H1 (cell line): ENCODE measurements at regions not wholly inside any gene's neighbourhood (a gene's known extent, or its start where the extent isn't known, plus 50 kb on each side); places are given as distances from the start of the nearest gene placed in this dataset.

Source experiments
- CTCF ChIA-PET: fragments of 300-600 bp; sonication (Branson Sonifier 250); formaldehyde crosslinking; loops from one replicate; lab custom pipeline; 2021; ENCODE audit not compliant: partially characterized antibody; lab: Charles Lee
- POLR2A ChIA-PET: fragments of 300-600 bp; sonication (Branson Sonifier 250); formaldehyde crosslinking; loops from one replicate; lab custom pipeline; 2021; ENCODE audit warnings: inconsistent platforms; ENCODE audit not compliant: partially characterized antibody; lab: Charles Lee
- DNase-seq, 2 experiments: peaks; one replicate each; pipeline versions ENCODE4 v3.0.0 to v3.0.0-alpha.2; 2010 to 2022; ENCODE audit warnings: low spot score in 2 of 2, low read depth in 1 of 2, mixed read lengths in 1 of 2
- FAIRE-seq: peaks from 2 replicates; lab custom pipeline; 2011; peaks lifted over from hg19 to GRCh38; lab: Jason Lieb, UNC
- H2AFZ ChIP-seq: 2 replicates; pipeline ENCODE4 v1.8.1; 2012; ENCODE audit warnings: low read length, inconsistent platforms
- H2AK5ac ChIP-seq: 2 replicates; pipeline ENCODE4 v1.6.1; 2013; ENCODE audit warnings: low read depth, low read length
- H2BK120ac ChIP-seq: replicated peaks from 2 replicates; pipeline ENCODE3; 2013; ENCODE audit warnings: low read depth, low read length, inconsistent platforms
- H2BK12ac ChIP-seq: 2 replicates; pipeline ENCODE4 v1.6.1; 2013; ENCODE audit warnings: low read depth, low read length
- H2BK15ac ChIP-seq: 2 replicates; pipeline ENCODE4 v1.6.1; 2013; ENCODE audit warnings: low read length
- H2BK20ac ChIP-seq: 2 replicates; pipeline ENCODE4 v1.6.1; 2013; ENCODE audit warnings: low read length
- H2BK5ac ChIP-seq: 2 replicates; pipeline ENCODE4 v1.6.1; 2013; ENCODE audit warnings: low read depth, low read length
- H3K14ac ChIP-seq: 2 replicates; pipeline ENCODE4 v1.6.1; 2013; ENCODE audit warnings: inconsistent platforms; ENCODE audit not compliant: insufficient read length
- H3K18ac ChIP-seq: 2 replicates; pipeline ENCODE4 v1.6.1; 2013; ENCODE audit warnings: low read length; ENCODE audit errors: extremely low read depth
- H3K23ac ChIP-seq: 2 replicates; pipeline ENCODE4 v1.6.1; 2013; ENCODE audit warnings: inconsistent platforms; ENCODE audit not compliant: insufficient read length
- H3K23me2 ChIP-seq: 2 replicates; pipeline ENCODE4 v1.6.1; 2013; ENCODE audit warnings: low read depth, low read length
- H3K27ac ChIP-seq: 2 replicates; pipeline ENCODE4 v1.6.1; 2011; ENCODE audit warnings: low read depth, low read length, inconsistent platforms
- H3K27me3 ChIP-seq, 4 experiments: replicated peaks in 1 of 4; 1 replicate in 1 of 4; 2 replicates in 3 of 4; pipeline versions ENCODE4 v1.6.1 to v1.8.1; 2011 to 2013; ENCODE audit warnings: low read length in 3 of 4, mild to moderate bottlenecking in 3 of 4, inconsistent platforms in 2 of 4, mixed read lengths in 2 of 4, moderate library complexity in 1 of 4; ENCODE audit not compliant: control insufficient read depth in 3 of 4, insufficient read depth in 3 of 4; ENCODE audit errors: extremely low read depth in 1 of 4
- H3K36me3 ChIP-seq, 4 experiments: 2 replicates each; pipeline versions ENCODE4 v1.6.1 to v1.8.1; 2011 to 2013; ENCODE audit warnings: mild to moderate bottlenecking in 4 of 4, low read length in 3 of 4, moderate library complexity in 2 of 4, control low read depth in 1 of 4, inconsistent platforms in 1 of 4; ENCODE audit not compliant: insufficient read depth in 4 of 4, control insufficient read depth in 2 of 4
- H3K4ac ChIP-seq: replicated peaks from 2 replicates; pipeline ENCODE3; 2013; ENCODE audit warnings: low read length, low read depth, mixed read lengths, inconsistent platforms; ENCODE audit not compliant: insufficient read length
- H3K4me1 ChIP-seq, 4 experiments: replicated peaks in 1 of 4; 1 replicate in 1 of 4; 2 replicates in 3 of 4; pipeline versions ENCODE4 v1.6.1 to v1.8.1; 2011 to 2013; ENCODE audit warnings: low read length in 3 of 4, inconsistent platforms in 2 of 4, mixed read lengths in 1 of 4; ENCODE audit not compliant: insufficient read depth in 4 of 4, control insufficient read depth in 3 of 4
- H3K4me2 ChIP-seq, 2 experiments: 2 replicates each; pipeline versions ENCODE4 v1.6.1 to v1.8.1; 2011 to 2013; ENCODE audit warnings: low read depth in 2 of 2, low read length in 2 of 2, control low read depth in 1 of 2, inconsistent platforms in 1 of 2, mild to moderate bottlenecking in 1 of 2; ENCODE audit not compliant: insufficient read depth in 1 of 2
- H3K4me3 ChIP-seq, 4 experiments: fragments of 200-600, 300-600 bp in 1 of 4; sonication (generic), shearing (Covaris generic), sonication (Bioruptor Twin) in 1 of 4; 2 replicates each; pipeline versions ENCODE4 v1.5.1 to v1.8.1; 2011 to 2016; ENCODE audit warnings: low read length in 4 of 4, low read depth in 3 of 4, control low read depth in 2 of 4, inconsistent platforms in 2 of 4, mild to moderate bottlenecking in 2 of 4, mixed read lengths in 1 of 4, moderate library complexity in 1 of 4; ENCODE audit not compliant: insufficient read depth in 2 of 4; ENCODE audit errors: extremely low read depth in 1 of 4
- H3K56ac ChIP-seq: replicated peaks from 2 replicates; pipeline ENCODE3; 2013; ENCODE audit warnings: low read depth, mild to moderate bottlenecking, mixed read lengths, low read length, inconsistent platforms; ENCODE audit not compliant: insufficient read length
- H3K79me1 ChIP-seq: 2 replicates; pipeline ENCODE4 v1.6.1; 2013; ENCODE audit warnings: low read depth, low read length, control low read depth
- H3K79me2 ChIP-seq, 2 experiments: 2 replicates each; pipeline versions ENCODE4 v1.6.1 to v1.8.1; 2012 to 2013; ENCODE audit warnings: low read length in 2 of 2, mild to moderate bottlenecking in 2 of 2, inconsistent platforms in 1 of 2; ENCODE audit not compliant: insufficient read depth in 2 of 2, control insufficient read depth in 1 of 2
- H3K9ac ChIP-seq, 4 experiments: replicated peaks in 1 of 4; 1 replicate in 1 of 4; 2 replicates in 3 of 4; pipeline versions ENCODE4 v1.6.1 to v1.8.1; 2011 to 2013; ENCODE audit warnings: low read depth in 3 of 4, low read length in 3 of 4, control low read depth in 2 of 4, mild to moderate bottlenecking in 2 of 4, moderate library complexity in 2 of 4, inconsistent platforms in 1 of 4; ENCODE audit errors: extremely low read depth in 1 of 4
- H3K9me3 ChIP-seq, 2 experiments: 2 replicates each; pipeline versions ENCODE4 v1.6.1 to v1.8.1; 2012 to 2013; ENCODE audit warnings: mild to moderate bottlenecking in 2 of 2, moderate library complexity in 2 of 2, control low read depth in 1 of 2, inconsistent platforms in 1 of 2, low read depth in 1 of 2, low read length in 1 of 2, mixed read lengths in 1 of 2; ENCODE audit not compliant: insufficient read depth in 2 of 2
- H4K20me1 ChIP-seq, 2 experiments: replicated peaks in 1 of 2; 2 replicates each; pipeline versions ENCODE3 to v1.8.1; 2011 to 2013; ENCODE audit warnings: inconsistent platforms in 2 of 2, low read length in 2 of 2, mild to moderate bottlenecking in 1 of 2; ENCODE audit not compliant: insufficient read depth in 2 of 2, control insufficient read depth in 1 of 2
- H4K5ac ChIP-seq: 2 replicates; pipeline ENCODE4 v1.6.1; 2013; ENCODE audit warnings: low read length, low read depth, mixed read lengths, inconsistent platforms; ENCODE audit not compliant: insufficient read length
- H4K8ac ChIP-seq: 2 replicates; pipeline ENCODE4 v1.8.0; 2013; ENCODE audit warnings: mild to moderate bottlenecking, moderate library complexity, low read length, inconsistent platforms; ENCODE audit not compliant: insufficient read depth; ENCODE audit errors: extremely low read depth
- H4K91ac ChIP-seq: replicated peaks from 2 replicates; pipeline ENCODE3; 2013; ENCODE audit warnings: low read length, mixed read lengths, inconsistent platforms; ENCODE audit not compliant: insufficient read length
- BRCA1 ChIP-seq: IDR thresholded peaks from 2 replicates; pipeline ENCODE4 v1.6.1; 2012; ENCODE audit warnings: low read depth, low read length, improper control_type of control experiment
- CEBPB ChIP-seq: IDR thresholded peaks from 2 replicates; pipeline ENCODE4 v1.6.1; 2012; ENCODE audit warnings: low read depth, low read length
- CREB1 ChIP-seq: IDR thresholded peaks from 2 replicates; pipeline ENCODE4 v1.6.1; 2012; ENCODE audit warnings: inconsistent platforms
- EP300 ChIP-seq, 2 experiments: IDR thresholded peaks; 1 replicate in 1 of 2; 2 replicates in 1 of 2; pipeline ENCODE4 v1.6.1; 2011 to 2012; ENCODE audit warnings: low read depth in 2 of 2, low read length in 2 of 2, mild to moderate bottlenecking in 2 of 2, borderline replicate concordance in 1 of 2, inconsistent platforms in 1 of 2, moderate library complexity in 1 of 2
- FOSL1 ChIP-seq: IDR thresholded peaks from 2 replicates; pipeline ENCODE4 v1.6.1; 2011; ENCODE audit warnings: mild to moderate bottlenecking, low read depth, low read length, moderate library complexity; ENCODE audit not compliant: insufficient read depth
- GABPA ChIP-seq: IDR thresholded peaks from 2 replicates; pipeline ENCODE4 v1.6.1; 2011; ENCODE audit warnings: mild to moderate bottlenecking, low read length, moderate library complexity, borderline replicate concordance; ENCODE audit not compliant: insufficient read depth
- HDAC6 ChIP-seq: IDR thresholded peaks from one replicate; pipeline ENCODE4 v1.7.1; 2012; ENCODE audit warnings: low read depth, mild to moderate bottlenecking, inconsistent platforms, low read length, moderate library complexity
- KDM1A ChIP-seq: fragments of 200-600, 300-600 bp; sonication (generic); IDR thresholded peaks from 2 replicates; pipeline ENCODE4 v1.7.1; 2016; ENCODE audit warnings: mild to moderate bottlenecking, low read length, borderline replicate concordance
- KDM4A ChIP-seq: IDR thresholded peaks from one replicate; pipeline ENCODE4 v1.7.1; 2012; ENCODE audit warnings: low read depth, mild to moderate bottlenecking, moderate library complexity, low read length, inconsistent platforms; ENCODE audit not compliant: severe bottlenecking
- TBP ChIP-seq: IDR thresholded peaks from 2 replicates; pipeline ENCODE4 v1.6.1; 2011; ENCODE audit warnings: low read depth, low read length, improper control_type of control experiment
- TCF12 ChIP-seq: IDR thresholded peaks from 2 replicates; pipeline ENCODE4 v1.6.1; 2011; ENCODE audit warnings: low read depth, mild to moderate bottlenecking, low read length
- YY1 ChIP-seq: IDR thresholded peaks from 2 replicates; pipeline ENCODE4 v1.6.1; 2011; ENCODE audit warnings: low read depth, mild to moderate bottlenecking, low read length
- ZNF274 ChIP-seq: IDR thresholded peaks from 2 replicates; pipeline ENCODE4 v1.7.0; 2012; ENCODE audit warnings: low read length, borderline replicate concordance; ENCODE audit errors: extremely low read depth
- WGBS, 2 experiments: shearing (Covaris generic) in 1 of 2; methylation state at CpG; one replicate each; pipeline versions ENCODE4 v1.1.6 to v1.1.7; 2013 to 2015; ENCODE audit warnings: low lambda C conversion rate in 2 of 2, mixed read lengths in 2 of 2, inconsistent platforms in 1 of 2, low coverage in 1 of 2, missing lambda C conversion rate in 1 of 2; ENCODE audit not compliant: insufficient replicate concordance in 2 of 2, insufficient coverage in 1 of 2, insufficient read length in 1 of 2; ENCODE audit errors: extremely low coverage in 1 of 2, missing lambda C conversion rate in 1 of 2; 5-methylcytosine and 5-hydroxymethylcytosine counted together
- TF ChIP-seq, protein P1 (sequence below): IDR thresholded peaks from 2 replicates; pipeline ENCODE4 v1.6.1; 2011; ENCODE audit warnings: low read length, improper control_type of control experiment

- ChIA-PET CTCF (no interaction called here), POLR2A (no interaction called here)
- 81% methylated on average over 2 of the region's 2 CpGs; no CpG with 5 or more reads in 1 of the 2 experiments for WGBS, 2 experiments
- Histone ChIP-seq H3K4me2 (no peak overlapping the region), H3K79me1 (no peaks in the 10 kb centered on the region), H3K18ac (no peak overlapping the region), H3K27me3 (no peaks in the 10 kb centered on the region), H2BK5ac (no peak overlapping the region), H3K79me2 (no peaks in the 10 kb centered on the region), H4K8ac (no peak overlapping the region), H3K23me2 (no peaks in the 10 kb centered on the region), H3K9ac (no peak overlapping the region), H3K4ac (no peak overlapping the region), H4K20me1 (no peaks in the 10 kb centered on the region), H4K91ac (no peak overlapping the region), H3K23ac (no peak overlapping the region), H3K36me3 (no peaks in the 10 kb centered on the region), H2AFZ (no peak overlapping the region), H3K4me3 (no peak overlapping the region), H2AK5ac (no peak overlapping the region), H3K56ac (no peak overlapping the region), H3K4me1 (no peaks in the 10 kb centered on the region), H3K27ac (no peak overlapping the region), H2BK15ac (no peak overlapping the region), H3K9me3 (peaks cover 72 to 75% of the 10 kb centered on the region in 2 experiments), H2BK12ac (no peak overlapping the region), H3K14ac (no peak overlapping the region), H2BK20ac (no peak overlapping the region), H4K5ac (no peak overlapping the region), H2BK120ac (no peak overlapping the region)
- FAIRE-seq = no peak
- DNase-seq = no peak
- TF ChIP-seq EP300 (IDR thresholded peaks at IDR 0.05; ENCODE audit: borderline replicate concordance in 1 of 2, low read depth in 2 of 2, low read length in 2 of 2) = no peak
- TF ChIP-seq CREB1 = no peak
- TF ChIP-seq GABPA = no peak
- TF ChIP-seq ZNF274 = no peak
- TF ChIP-seq, protein P1, sequence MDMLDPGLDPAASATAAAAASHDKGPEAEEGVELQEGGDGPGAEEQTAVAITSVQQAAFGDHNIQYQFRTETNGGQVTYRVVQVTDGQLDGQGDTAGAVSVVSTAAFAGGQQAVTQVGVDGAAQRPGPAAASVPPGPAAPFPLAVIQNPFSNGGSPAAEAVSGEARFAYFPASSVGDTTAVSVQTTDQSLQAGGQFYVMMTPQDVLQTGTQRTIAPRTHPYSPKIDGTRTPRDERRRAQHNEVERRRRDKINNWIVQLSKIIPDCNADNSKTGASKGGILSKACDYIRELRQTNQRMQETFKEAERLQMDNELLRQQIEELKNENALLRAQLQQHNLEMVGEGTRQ = no peak
- TF ChIP-seq KDM1A = no peak
- no peak for TF ChIP-seq FOSL1
- no peak for TF ChIP-seq KDM4A
- no peak for TF ChIP-seq BRCA1
- TF ChIP-seq TCF12 = no peak
- TF ChIP-seq CEBPB = no peak
- TF ChIP-seq YY1 = no peak
- TF ChIP-seq HDAC6 = no peak
- no peak for TF ChIP-seq TBP
Measured at GRCh38 chr4:18185491-18185890, 163.9 kb upstream of the LCORL start.
